HG03460 (cell line): ENCODE measurements at regions not wholly inside any gene's neighbourhood (a gene's known extent, or its start where the extent isn't known, plus 50 kb on each side); places are given as distances from the start of the nearest gene placed in this dataset.

Experiments used
- ATAC-seq: cut with Tn5 transposase; IDR thresholded peaks from one replicate; pipeline ENCODE4 v1.9.1; 2021; ENCODE audit not compliant: unreplicated experiment

DNA sequence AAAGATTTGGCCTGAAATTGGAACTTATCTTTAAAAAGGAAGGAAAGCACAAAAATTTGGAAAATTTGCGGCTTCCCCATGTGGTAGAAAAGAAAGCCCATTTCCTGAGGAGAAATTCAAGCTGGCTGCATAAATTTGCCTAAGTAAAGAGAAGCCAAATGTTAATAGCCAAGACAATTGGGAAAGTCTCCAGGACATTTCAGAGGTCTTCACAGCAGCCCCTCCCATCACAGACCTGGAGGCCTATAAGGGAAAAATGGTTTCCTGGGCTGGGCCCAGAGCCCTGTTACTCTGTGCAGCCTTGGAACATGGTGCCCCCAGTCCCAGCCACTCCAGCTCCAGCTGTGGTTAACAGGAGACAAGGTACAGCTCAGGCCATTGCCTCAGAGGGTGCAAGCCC is 736.5 kb downstream of the HACE1 start:
- ATAC-seq = no peak

DNA sequence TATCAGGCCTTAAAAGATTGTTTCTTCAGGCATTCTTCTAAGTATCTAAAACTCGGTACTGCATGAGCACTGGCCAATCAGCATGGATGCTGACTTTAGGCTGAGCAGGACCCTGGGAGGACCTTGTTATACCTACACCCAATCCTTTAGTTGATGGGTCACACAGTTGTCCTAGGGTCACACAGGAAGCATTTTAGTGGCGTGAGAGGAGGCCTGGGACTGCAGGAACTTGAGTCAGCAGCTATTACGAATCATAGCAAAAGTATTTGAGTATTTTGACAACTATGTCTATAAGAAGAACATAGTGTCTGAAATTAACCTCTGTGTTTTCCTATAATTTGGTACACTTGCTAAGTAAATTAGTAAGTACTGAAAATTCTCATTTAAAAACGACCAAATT is 741.4 kb downstream of the HACE1 start:
- ATAC-seq = no peak

GRCh38 chr6:104109806-104110205 is 749.9 kb downstream of the HACE1 start:
- ATAC-seq = no peak

- no peak for ATAC-seq
Measured at GRCh38 chr6:104108634-104109033, 751.1 kb downstream of the HACE1 start.

DNA sequence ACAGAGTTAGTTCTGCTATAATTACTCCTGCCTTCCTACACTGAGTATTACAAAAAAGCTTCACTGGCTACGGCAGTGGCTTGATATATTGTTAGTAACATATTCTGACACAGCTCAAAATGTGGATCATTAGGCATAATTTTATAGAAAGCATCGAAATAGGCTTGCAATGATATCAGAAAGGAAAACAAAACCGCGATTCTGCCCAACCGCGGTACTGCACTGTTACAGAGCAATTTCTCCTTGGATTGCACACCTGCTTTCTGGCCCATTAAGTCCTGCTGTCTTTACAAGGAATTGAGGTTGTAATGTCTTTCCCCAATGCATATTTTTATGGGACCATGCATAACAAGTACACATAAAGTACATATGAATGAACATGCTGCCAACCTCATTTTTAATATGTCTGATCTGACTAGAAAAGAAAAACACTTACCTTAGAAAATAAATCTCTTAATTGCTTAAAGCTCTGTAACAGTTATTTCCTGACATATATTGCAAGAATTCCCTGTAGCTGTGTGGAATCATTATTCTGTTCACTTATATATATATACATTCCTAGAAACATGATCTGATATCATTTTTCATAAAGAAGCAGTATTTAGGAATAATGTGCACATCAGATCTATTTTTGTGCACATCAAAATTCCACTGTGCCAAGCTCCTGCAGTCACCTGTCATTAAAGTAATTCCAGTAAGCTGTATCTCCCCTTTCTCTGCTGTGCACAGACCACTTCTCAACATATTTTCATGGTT is 763.9 kb downstream of the HACE1 start:
- no peak for ATAC-seq

DNA sequence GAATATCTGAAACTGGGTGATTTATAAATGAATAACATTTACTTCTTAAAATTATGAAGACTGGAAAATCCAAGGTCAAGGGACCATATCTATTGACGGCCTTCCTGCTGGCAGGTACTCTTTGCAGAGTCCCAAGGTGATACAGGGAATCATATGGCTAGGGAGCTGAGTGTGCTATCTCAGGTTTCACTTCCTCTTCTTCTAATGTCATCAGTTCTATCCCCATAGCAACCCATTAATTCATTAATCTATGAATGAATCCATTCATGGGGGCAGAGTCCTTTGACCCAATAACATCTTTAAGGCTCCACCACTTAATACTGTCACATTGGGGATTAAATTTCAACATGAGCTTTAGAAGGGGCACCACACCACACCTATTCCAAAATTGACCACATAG is 772.0 kb downstream of the HACE1 start:
- no peak for ATAC-seq

GRCh38 chr6:104068281-104068680 is 791.4 kb downstream of the HACE1 start:
- ATAC-seq = no peak

GRCh38 chr6:104064876-104065275 is 794.8 kb downstream of the HACE1 start:
- ATAC-seq = no peak

GRCh38 chr6:104050455-104050854 is 809.3 kb downstream of the HACE1 start:
- no peak for ATAC-seq

- ATAC-seq = no peak
Measured at GRCh38 chr6:104046426-104046825, 813.3 kb downstream of the HACE1 start.

- ATAC-seq = no peak
Measured at GRCh38 chr6:104031346-104031745, 828.4 kb downstream of the HACE1 start.

GRCh38 chr6:104022126-104022525 is 837.6 kb downstream of the HACE1 start:
- no peak for ATAC-seq

DNA sequence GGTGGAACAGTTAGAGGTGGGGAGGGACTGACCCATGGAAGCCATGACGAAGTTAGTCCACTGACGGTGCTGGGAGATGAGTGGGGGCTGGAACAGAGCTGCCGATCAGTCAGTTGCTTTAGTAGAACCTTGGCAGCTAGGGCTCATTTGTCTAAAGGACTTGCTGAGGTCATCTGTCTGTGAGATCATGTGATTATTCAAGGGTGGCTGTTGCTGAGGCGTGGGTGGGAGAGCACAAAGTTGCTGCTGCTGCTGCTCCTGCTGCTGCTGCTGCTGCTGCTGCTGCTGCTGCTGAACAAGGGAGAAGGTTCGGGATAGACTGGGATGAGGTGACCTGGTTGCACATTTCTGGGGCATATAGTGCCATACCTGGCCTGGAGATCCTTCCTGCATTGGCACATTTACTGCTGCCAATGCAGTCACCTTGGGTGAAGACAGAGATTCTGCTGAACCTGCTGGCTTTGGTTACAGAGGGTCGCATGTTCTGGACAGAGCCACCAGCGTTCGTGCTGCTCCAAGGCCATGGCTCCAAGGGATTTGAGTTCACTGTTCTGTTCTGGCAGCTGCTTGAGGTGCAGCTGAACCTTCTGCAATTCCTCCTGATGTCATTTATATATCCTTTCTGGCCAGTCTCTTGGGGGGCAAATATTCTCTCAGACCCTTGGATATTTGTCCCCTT is 840.5 kb downstream of the HACE1 start:
- no peak for ATAC-seq

GRCh38 chr6:104017410-104018381 is 842.0 kb downstream of the HACE1 start:
- no peak for ATAC-seq

DNA sequence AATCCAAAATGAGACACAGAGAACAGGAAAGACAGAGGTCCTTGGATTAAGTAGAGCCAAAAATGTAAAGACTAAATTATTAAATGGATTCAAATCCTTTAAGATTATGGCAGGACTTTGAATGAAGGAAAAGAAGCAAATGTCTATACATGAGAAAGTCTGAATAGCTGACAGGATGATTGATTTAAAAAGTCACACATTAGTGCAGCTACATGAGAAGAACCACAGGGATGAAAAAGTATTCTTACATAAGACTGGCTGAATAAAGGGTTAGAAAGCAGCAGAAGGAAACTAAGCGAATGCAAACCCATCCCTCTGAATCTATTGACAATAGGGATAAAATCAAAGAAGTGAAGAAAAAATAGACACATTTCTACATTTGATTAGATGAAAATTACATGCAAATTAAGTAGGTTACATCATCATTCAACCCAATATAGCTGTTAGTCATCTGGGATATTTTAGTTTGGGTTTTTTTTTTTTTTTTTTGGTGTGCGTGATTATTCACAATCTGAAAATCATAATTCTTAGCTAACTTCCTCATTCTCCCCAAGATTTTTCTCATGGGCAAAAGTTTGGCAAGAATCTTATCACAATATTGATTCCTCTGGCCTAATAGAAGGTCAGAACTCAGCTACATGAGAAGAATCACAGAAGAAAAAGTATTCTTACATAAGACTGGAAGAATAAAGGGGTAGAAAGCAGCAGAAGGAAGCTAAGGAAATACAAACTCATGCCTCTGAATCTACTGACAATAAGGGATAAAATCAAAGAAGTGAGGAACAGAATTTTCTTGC is 845.4 kb downstream of the HACE1 start:
- ATAC-seq = no peak

DNA sequence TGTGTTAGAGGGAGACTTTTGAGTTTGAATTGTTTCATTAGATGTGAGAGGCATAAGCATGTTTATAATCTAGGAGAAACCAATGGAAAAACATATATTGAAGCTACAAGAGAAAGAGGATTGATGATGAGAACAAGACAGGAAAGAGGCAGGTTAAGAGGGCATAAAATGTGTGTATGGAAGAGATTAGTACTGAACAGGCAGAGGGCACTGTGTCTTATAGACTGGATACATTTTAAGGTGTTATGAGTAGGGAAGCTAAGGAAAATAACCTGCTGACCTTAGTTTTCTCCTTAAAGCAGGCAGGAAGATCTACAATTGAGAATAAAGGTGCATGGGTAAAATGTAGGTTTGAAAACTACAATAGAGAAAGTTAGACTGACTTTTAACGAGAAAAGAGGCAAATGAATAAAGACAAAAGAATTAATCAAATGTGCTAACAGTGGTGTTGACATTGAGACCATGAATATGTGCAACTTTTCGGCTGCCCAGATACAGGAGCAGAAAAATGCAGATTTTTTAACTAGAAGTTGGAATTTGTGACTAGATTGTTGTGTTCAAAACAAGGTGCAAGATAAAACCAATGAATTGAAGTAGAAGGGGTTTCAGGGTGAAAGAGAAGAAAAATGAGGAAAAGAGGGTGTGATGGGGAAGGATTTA is 846.3 kb downstream of the HACE1 start:
- no peak for ATAC-seq

- no peak for ATAC-seq
Measured at GRCh38 chr6:104010897-104011296, 848.8 kb downstream of the HACE1 start.

GRCh38 chr6:104003803-104004516 is 855.8 kb downstream of the HACE1 start:
- ATAC-seq = no peak

DNA sequence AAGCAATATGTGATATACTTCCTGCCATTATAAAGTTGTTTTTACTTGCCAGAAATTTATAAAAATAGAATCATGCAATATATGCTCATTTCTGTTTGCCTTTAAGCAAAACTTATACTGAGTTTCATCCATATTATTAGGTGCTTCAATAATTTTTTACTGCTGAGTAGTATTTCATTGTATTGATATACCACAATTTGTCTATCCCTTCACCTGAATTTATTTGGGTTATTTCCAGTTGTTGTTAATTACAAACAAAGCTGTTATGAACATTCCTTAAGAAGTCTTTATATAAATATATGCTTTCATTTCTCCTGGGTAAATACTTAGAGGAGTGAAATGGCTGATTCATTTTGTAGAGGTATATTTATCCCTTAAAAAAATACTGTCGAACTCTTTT is 864.1 kb downstream of the HACE1 start:
- no peak for ATAC-seq

GRCh38 chr6:103983860-103984259 is 875.9 kb downstream of the HACE1 start:
- no peak for ATAC-seq
